Skin of body (tissue), 1 donor: ENCODE measurements at regions not wholly inside any gene's neighbourhood (a gene's known extent, or its start where the extent isn't known, plus 50 kb on each side); places are given as distances from the start of the nearest gene placed in this dataset.
"Not testable (repeated sequence)": the region's sequence is repeated elsewhere in the genome, so short reads cannot be mapped to it uniquely, and the experiment has no call there.

Source experiments
- DNase-seq: peaks from one replicate; lab custom pipeline; 2025; lab: John Stamatoyannopoulos, UW

GRCh38 chr2:77834360-77835002 is 312.3 kb upstream of the LRRTM4 start:
- no peak for DNase-seq

DNA sequence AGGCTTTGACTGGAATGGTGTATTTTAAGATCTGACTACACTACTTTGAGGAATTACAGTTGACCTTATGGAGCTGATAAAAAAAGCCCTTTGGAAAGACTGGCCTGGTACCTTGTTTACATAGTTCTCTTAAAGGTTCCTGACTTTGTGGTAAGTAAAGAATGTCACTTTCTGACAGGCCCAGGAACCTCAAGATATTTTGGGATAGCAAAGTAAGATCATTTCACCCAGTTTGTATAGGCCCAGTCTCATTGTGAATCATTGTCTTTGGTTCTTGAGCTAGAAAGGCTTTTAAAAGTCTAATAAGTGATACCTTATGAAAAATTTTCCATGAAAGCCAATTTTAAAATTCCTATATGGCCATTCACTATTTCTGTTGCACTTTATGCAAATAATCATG is 316.3 kb upstream of the LRRTM4 start:
- no peak for DNase-seq

DNA sequence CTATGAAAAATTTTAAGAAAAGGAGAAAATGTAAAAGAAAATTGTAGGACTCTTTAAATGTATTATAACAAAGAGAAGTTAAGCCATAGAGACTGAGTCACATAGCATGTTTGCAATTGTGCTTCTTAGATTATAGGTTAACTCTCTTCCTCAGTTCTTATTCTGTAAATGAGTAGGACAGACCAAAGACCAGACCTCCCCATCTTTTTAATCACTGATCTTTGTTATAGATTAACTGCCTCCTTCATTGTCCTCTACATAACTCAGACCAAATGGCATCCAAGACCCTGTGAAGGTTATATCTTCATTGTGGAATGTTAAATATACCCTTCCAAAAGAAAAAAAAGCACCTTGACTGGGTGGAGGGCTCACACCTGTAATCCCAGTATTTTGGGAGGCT is 316.9 kb upstream of the LRRTM4 start:
- no peak for DNase-seq

DNA sequence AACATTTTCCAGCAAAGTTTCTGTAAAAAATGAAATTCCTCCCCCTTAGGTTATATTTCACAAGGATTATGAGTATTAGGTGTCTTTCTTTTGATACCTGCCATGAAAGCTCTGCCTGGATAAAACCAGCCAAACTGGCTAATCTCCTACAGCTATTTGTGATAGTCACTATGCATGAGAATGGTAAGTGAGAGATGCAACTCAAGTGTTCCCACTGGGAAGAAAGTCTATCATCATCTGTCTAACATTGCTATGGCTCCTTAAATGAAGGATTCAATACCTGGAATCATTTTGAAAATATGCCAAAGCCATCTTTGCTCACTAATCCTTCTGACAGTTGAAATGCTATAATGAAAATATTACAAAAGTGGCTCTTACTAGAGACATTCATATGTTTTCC is 339.9 kb upstream of the LRRTM4 start:
- DNase-seq = no peak

GRCh38 chr2:77864426-77864825 is 342.2 kb upstream of the LRRTM4 start:
- DNase-seq = no peak

DNA sequence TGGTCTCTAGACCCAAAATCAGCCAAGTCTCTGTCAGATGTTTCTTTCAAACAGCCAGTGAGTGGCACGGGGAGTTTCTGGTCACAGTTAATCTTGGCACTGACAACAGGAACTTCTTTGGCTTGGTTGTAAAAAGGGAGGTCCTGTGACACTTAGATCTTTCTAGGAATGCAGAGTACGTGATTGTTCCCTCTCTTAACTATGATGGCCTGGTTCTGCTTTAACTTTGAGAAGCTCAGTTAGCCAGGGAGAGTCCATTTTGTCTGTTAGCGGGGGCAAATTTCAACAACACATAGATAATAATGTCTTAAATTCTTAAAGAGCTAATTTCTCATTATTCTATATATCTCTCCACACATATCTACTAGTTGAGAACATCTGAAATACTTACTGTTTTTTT is 344.5 kb upstream of the LRRTM4 start:
- no peak for DNase-seq

- no peak for DNase-seq
These were observed 345.0 kb upstream of the LRRTM4 start for GRCh38 chr2:77867146-77867545.

- peak; percentile 35 for DNase-seq
These were observed 351.3 kb upstream of the LRRTM4 start for GRCh38 chr2:77873506-77873905.

DNA sequence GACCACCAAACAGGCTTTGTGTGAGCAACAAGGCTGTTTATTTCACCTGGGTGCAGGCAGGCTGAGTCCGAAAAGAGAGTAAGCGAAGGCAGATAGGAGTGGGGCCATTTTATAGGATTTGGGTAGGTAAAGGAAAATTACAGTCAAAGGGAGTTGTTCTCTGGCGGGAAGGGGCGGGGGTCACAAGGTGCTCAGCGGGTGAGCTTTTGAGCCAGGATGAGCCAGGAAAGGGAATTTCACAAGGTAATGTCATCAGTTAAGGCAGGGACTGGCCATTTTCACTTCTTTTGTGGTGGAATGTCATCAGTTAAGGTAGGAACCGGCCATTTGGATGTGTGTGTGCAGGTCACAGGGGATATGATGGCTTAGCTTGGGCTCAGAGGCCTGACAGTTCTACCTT is 378.0 kb upstream of the LRRTM4 start:
- not testable (repeated sequence) for DNase-seq

DNA sequence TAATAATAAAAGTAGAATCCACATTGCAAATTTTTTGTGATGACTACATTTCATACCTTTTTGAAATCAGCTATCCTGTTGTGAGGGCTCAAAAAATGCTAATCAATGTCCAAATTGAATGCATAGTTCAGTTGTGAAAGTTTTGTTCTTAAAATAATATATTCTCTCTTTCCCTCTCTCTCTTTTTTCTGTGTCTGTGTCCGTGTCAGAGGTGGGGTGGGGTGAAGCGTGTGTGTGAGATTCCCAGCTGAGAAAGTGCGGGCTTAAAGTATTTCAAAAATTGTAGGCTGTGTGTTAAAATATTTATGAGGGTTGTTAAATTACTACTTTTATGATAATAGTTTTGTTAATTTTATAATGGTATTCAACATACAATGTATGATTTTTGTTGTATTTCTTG is 388.0 kb upstream of the LRRTM4 start:
- DNase-seq = no peak

- DNase-seq = no peak
These were observed 398.7 kb upstream of the LRRTM4 start for GRCh38 chr2:77920838-77921366.

DNA sequence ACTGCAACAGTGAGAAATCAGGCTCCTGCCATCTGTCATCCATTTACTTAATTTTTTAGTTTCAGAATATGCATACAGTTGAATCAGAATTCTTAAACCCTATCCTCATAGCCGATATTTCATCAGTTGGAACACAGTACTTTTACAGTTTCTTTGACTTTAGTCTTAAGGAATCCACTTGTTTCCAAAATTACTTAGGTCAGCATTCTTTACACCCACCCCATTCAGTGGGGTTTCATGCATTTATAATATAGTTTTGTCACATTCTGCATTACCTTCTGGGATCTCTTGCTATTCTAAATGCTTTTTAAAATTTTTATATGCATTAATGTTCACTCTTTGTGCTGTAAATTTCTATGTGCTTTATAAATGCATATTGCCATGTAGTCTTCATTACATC is 400.4 kb upstream of the LRRTM4 start:
- DNase-seq = no peak

GRCh38 chr2:77937366-77937765 is 415.2 kb upstream of the LRRTM4 start:
- DNase-seq = no peak

DNA sequence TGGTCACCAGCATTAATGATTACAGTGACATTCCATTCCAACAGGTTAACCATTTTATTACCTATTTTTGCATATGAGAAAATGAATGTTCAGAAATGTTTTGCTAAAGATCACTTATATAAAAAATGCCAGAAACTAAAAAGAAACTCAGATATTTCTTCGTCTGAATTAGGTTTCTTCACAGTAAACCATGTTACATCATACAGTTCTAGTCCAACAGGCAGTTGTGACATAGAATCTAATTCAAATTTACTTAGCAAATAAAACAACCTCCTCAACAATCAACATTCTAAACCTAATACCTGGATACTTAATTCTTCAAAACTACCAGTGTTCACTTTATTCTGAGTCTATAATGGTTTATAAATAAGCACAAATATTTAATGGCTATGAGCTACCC is 416.3 kb upstream of the LRRTM4 start:
- DNase-seq = no peak

GRCh38 chr2:77939370-77939769 is 417.2 kb upstream of the LRRTM4 start:
- DNase-seq = no peak

GRCh38 chr2:77939801-77940200 is 417.6 kb upstream of the LRRTM4 start:
- DNase-seq = no peak

- DNase-seq = no peak
These were observed 432.8 kb upstream of the LRRTM4 start for GRCh38 chr2:77954931-77955330.

GRCh38 chr2:77962943-77963342 is 440.8 kb upstream of the LRRTM4 start:
- no peak for DNase-seq

GRCh38 chr2:77977471-77978063 is 455.4 kb upstream of the LRRTM4 start:
- DNase-seq = no peak

DNA sequence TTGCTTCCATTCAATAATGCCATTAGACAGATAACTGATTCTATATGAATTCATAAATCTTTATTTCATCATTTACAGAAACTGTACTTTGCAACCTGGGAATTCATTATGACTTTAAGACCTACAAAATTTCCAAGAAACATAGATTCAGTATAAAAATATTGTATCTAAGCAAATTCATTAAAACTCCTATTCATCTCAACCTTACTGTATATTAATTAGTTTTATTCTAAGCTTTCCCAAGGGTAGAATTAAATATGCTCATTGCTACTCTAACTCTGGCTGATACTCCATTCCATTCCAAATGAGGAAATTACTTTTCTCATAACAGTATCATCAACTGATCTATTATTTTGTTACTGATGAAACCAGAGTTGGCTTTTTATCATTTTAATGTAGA is 473.0 kb upstream of the LRRTM4 start:
- no peak for DNase-seq

- DNase-seq = no peak
These were observed 477.2 kb upstream of the LRRTM4 start for GRCh38 chr2:77999376-77999775.

DNA sequence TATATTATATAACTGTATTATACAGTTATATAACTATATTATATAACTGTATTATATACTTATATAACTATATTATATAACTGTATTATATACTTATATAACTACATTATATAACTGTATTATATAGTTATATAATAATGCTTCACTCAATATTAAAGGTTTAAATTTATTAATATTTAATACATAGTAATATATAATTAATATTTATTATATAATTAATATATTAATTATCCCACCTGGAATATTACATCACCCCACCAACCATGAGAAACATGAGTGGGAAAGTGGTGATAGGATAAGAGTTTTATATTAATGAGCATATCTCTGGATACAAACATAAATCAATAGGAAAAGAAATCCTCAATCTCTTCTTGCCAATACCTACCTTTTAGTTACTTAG is 487.1 kb upstream of the LRRTM4 start:
- DNase-seq = no peak

DNA sequence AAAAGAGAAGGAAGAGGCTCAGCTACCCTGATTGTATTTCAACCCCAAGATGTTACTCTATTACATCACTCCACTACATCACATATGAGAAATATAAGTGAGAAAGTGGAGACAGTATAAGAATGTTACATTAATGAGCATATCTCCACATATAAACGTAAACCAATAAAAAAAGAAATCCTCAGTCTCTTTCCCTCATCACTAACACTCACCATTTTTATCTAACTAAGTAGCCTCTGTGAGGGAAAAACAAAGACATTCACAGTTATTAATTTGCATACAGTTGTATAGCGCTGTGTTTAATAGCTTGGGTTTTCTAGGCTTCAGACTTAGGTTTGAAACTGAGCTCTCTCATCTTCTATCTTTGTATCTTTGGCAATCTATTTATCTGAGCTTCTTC is 489.1 kb upstream of the LRRTM4 start:
- no peak for DNase-seq
